GM13977 (cell line): ENCODE measurements at regions not wholly inside any gene's neighbourhood (a gene's known extent, or its start where the extent isn't known, plus 50 kb on each side); places are given as distances from the start of the nearest gene placed in this dataset.
"Not testable (repeated sequence)": the region's sequence is repeated elsewhere in the genome, so short reads cannot be mapped to it uniquely, and the experiment has no call there.

Experiments
- DNase-seq: peaks from one replicate; pipeline ENCODE4 v3.0.0; 2012; ENCODE audit warnings: low spot score
- CTCF ChIP-seq: IDR thresholded peaks from 2 replicates; pipeline ENCODE4 v1.5.1; 2012; ENCODE audit warnings: mild to moderate bottlenecking, control low read depth; ENCODE audit not compliant: insufficient read depth; ENCODE audit errors: extremely low read depth, missing control alignments
- in situ Hi-C: fragments of 300-500 bp; cut with MboI; formaldehyde crosslinking; loops from one replicate; pipeline ENCODE4 v1.12.0; 2022; ENCODE audit warnings: low sequenced_read_pairs, low pct_unique_long_range_greater_than_20kb, mixed read lengths, inconsistent platforms; ENCODE audit not compliant: unreplicated experiment

- no peak for DNase-seq
- in situ Hi-C loops: no loop called here
- TF ChIP-seq CTCF: no peak
Observed at GRCh38 chr6:68038815-68039408, 596.2 kb upstream of the ADGRB3 start.

- no peak for TF ChIP-seq CTCF
- no peak for DNase-seq
- in situ Hi-C loops: no loop called here
Observed at GRCh38 chr6:68032217-68032616, 602.9 kb upstream of the ADGRB3 start.

- TF ChIP-seq CTCF: no peak
- in situ Hi-C loops: no loop called here
- DNase-seq: no peak
Observed at GRCh38 chr6:68031054-68031453, 604.0 kb upstream of the ADGRB3 start.

- in situ Hi-C loops: no loop called here
- no peak for DNase-seq
- TF ChIP-seq CTCF: no peak
Observed at GRCh38 chr6:68026483-68026882, 608.6 kb upstream of the ADGRB3 start.

- DNase-seq: no peak
- no peak for TF ChIP-seq CTCF
- in situ Hi-C loops: no loop called here
Observed at GRCh38 chr6:68025764-68026163, 609.3 kb upstream of the ADGRB3 start.

GRCh38 chr6:68024570-68025269 is 610.4 kb upstream of the ADGRB3 start:
- TF ChIP-seq CTCF: no peak
- no peak for DNase-seq
- in situ Hi-C loops: no loop called here

GRCh38 chr6:68022968-68023367 is 612.1 kb upstream of the ADGRB3 start:
- DNase-seq, in situ Hi-C loops: not testable (repeated sequence)
